ENCODE measurements at regions not wholly inside any gene's neighbourhood (a gene's known extent, or its start where the extent isn't known, plus 50 kb on each side); places are given as distances from the start of the nearest gene placed in this dataset.

- Histone ChIP-seq H3K27me3 (ENCODE audit: insufficient read depth, low read length) (no peaks in the 10 kb centered on the region), H3K36me3 (ENCODE audit: insufficient read depth, low read length) (no peaks in the 10 kb centered on the region), H3K4me2 (ENCODE audit: low read length) (no peak overlapping the region), H3K9me3 (ENCODE audit: insufficient read depth, low read depth, low read length) (no peaks in the 10 kb centered on the region), H2AFZ (ENCODE audit: low read depth, low read length) (no peak overlapping the region), H3K4me3 (ENCODE audit: insufficient read depth, low read depth, low read length) (no peak overlapping the region), H3K9ac (ENCODE audit: low read length) (no peak overlapping the region), H4K20me1 (ENCODE audit: insufficient read depth, low read length) (no peaks in the 10 kb centered on the region), H3K79me2 (ENCODE audit: insufficient read depth, low read length) (no peaks in the 10 kb centered on the region), H3K4me1 (ENCODE audit: insufficient read depth, low read length) (no peaks in the 10 kb centered on the region), H3K27ac (ENCODE audit: low read depth, low read length) (no peak overlapping the region)
- peaks cover 24% of the 10 kb centered on the region for H3K9me3 Mint-ChIP-seq (ENCODE audit: unreplicated experiment)
- TF ChIP-seq EZH2 (IDR thresholded peaks at IDR 0.05; ENCODE audit: insufficient read depth, low read length), result no peak
- TF ChIP-seq CTCF (IDR thresholded peaks at IDR 0.05; ENCODE audit: insufficient read depth, low read depth, low read length), result no peak
- FAIRE-seq (no peak), DNase-seq (ENCODE audit: low read depth) (no peak)
- H3K27ac Mint-ChIP-seq (ENCODE audit: unreplicated experiment), result no peak overlapping the region
- peaks cover 2% of the 10 kb centered on the region for H3K4me1 Mint-ChIP-seq (ENCODE audit: low read depth, unreplicated experiment)
- peaks cover under 1% of the 10 kb centered on the region for H3K27me3 Mint-ChIP-seq (ENCODE audit: low read depth, unreplicated experiment)
- H3K36me3 Mint-ChIP-seq (ENCODE audit: low read depth, unreplicated experiment), result no peaks in the 10 kb centered on the region
- H3K4me3 Mint-ChIP-seq (ENCODE audit: unreplicated experiment), result no peak overlapping the region
These were observed 603.3 kb downstream of the TSN start for GRCh38 chr2:122358729-122359128.

GRCh38 chr2:122363885-122364284 is 608.4 kb downstream of the TSN start:
- H3K27ac ChIP-seq (ENCODE audit: low read depth, low read length), result no peak overlapping the region
- DNase-seq (ENCODE audit: low read depth), result no peak
- H3K4me3 ChIP-seq (ENCODE audit: insufficient read depth, low read depth, low read length), result no peak overlapping the region
- no peak overlapping the region for H3K4me2 ChIP-seq (ENCODE audit: low read length)
- no peaks in the 10 kb centered on the region for H3K9me3 ChIP-seq (ENCODE audit: insufficient read depth, low read depth, low read length)
- Mint-ChIP-seq H3K4me1 (ENCODE audit: low read depth, unreplicated experiment) (peaks cover 2% of the 10 kb centered on the region), H3K27me3 (ENCODE audit: low read depth, unreplicated experiment) (peaks cover 2% of the 10 kb centered on the region), H3K36me3 (ENCODE audit: low read depth, unreplicated experiment) (no peaks in the 10 kb centered on the region), H3K9me3 (ENCODE audit: unreplicated experiment) (peaks cover 1% of the 10 kb centered on the region), H3K4me3 (ENCODE audit: unreplicated experiment) (no peak overlapping the region), H3K27ac (ENCODE audit: unreplicated experiment) (no peak overlapping the region)
- no peaks in the 10 kb centered on the region for H4K20me1 ChIP-seq (ENCODE audit: insufficient read depth, low read length)
- no peak overlapping the region for H3K9ac ChIP-seq (ENCODE audit: low read length)
- TF ChIP-seq EZH2 (IDR thresholded peaks at IDR 0.05; ENCODE audit: insufficient read depth, low read length) (no peak), CTCF (IDR thresholded peaks at IDR 0.05; ENCODE audit: insufficient read depth, low read depth, low read length) (no peak)
- no peaks in the 10 kb centered on the region for H3K36me3 ChIP-seq (ENCODE audit: insufficient read depth, low read length)
- H3K79me2 ChIP-seq (ENCODE audit: insufficient read depth, low read length), result no peaks in the 10 kb centered on the region
- FAIRE-seq, result no peak
- no peaks in the 10 kb centered on the region for H3K27me3 ChIP-seq (ENCODE audit: insufficient read depth, low read length)
- H2AFZ ChIP-seq (ENCODE audit: low read depth, low read length), result no peak overlapping the region
- no peaks in the 10 kb centered on the region for H3K4me1 ChIP-seq (ENCODE audit: insufficient read depth, low read length)

GRCh38 chr2:122366427-122366826 is 611.0 kb downstream of the TSN start:
- H3K36me3 Mint-ChIP-seq (ENCODE audit: low read depth, unreplicated experiment), result no peaks in the 10 kb centered on the region
- FAIRE-seq (no peak), DNase-seq (ENCODE audit: low read depth) (no peak)
- H3K4me2 ChIP-seq (ENCODE audit: low read length), result no peak overlapping the region
- H3K9me3 Mint-ChIP-seq (ENCODE audit: unreplicated experiment), result no peaks in the 10 kb centered on the region
- H2AFZ ChIP-seq (ENCODE audit: low read depth, low read length), result no peak overlapping the region
- H3K79me2 ChIP-seq (ENCODE audit: insufficient read depth, low read length), result no peaks in the 10 kb centered on the region
- no peak overlapping the region for H3K4me3 ChIP-seq (ENCODE audit: insufficient read depth, low read depth, low read length)
- no peaks in the 10 kb centered on the region for H3K4me1 ChIP-seq (ENCODE audit: insufficient read depth, low read length)
- no peak overlapping the region for H3K27ac ChIP-seq (ENCODE audit: low read depth, low read length)
- H3K4me1 Mint-ChIP-seq (ENCODE audit: low read depth, unreplicated experiment), result peaks cover 2% of the 10 kb centered on the region
- H3K27me3 ChIP-seq (ENCODE audit: insufficient read depth, low read length), result no peaks in the 10 kb centered on the region
- H3K9ac ChIP-seq (ENCODE audit: low read length), result no peak overlapping the region
- no peak overlapping the region for H3K4me3 Mint-ChIP-seq (ENCODE audit: unreplicated experiment)
- no peaks in the 10 kb centered on the region for H4K20me1 ChIP-seq (ENCODE audit: insufficient read depth, low read length)
- TF ChIP-seq CTCF (IDR thresholded peaks at IDR 0.05; ENCODE audit: insufficient read depth, low read depth, low read length) (no peak), EZH2 (IDR thresholded peaks at IDR 0.05; ENCODE audit: insufficient read depth, low read length) (no peak)
- peaks cover 2% of the 10 kb centered on the region for H3K27me3 Mint-ChIP-seq (ENCODE audit: low read depth, unreplicated experiment)
- no peak overlapping the region for H3K27ac Mint-ChIP-seq (ENCODE audit: unreplicated experiment)
- no peaks in the 10 kb centered on the region for H3K9me3 ChIP-seq (ENCODE audit: insufficient read depth, low read depth, low read length)
- H3K36me3 ChIP-seq (ENCODE audit: insufficient read depth, low read length), result no peaks in the 10 kb centered on the region
